Activated T-cell treated with anti-CD3 and anti-CD28 coated beads, Interleukin-2, amount 50 U/mL, for 48 hours (primary cell): ENCODE measurements at regions not wholly inside any gene's neighbourhood (a gene's known extent, or its start where the extent isn't known, plus 50 kb on each side); places are given as distances from the start of the nearest gene placed in this dataset.

Experiments
- DNase-seq, 2 experiments: peaks; one replicate each; pipeline ENCODE4 v3.0.0-alpha.2; 2020

- no peak for DNase-seq
Measured at GRCh38 chr18:39805218-39805617, 2149.8 kb upstream of the PIK3C3 start.

GRCh38 chr18:39802648-39803229 lies 2152.3 kb upstream of the PIK3C3 start:
- DNase-seq, result no peak

DNA sequence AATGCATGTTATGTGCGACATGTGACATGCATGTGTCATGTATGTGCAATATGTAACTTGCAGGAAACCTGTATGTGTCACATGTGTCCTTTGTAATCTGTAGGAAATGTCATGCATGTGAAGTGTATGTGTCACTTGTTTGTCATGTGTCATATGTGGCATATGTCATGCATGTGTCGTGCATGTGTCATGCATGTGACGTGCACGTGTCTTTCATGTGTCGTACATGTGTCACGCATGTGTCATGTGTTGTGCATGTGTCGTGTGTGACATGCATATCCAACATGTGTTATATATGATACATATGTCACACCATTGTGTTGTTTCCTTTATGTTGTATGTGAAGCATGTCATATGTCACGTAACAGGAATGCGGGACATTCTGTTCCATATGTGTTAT lies 2153.2 kb upstream of the PIK3C3 start:
- DNase-seq, result no peak

GRCh38 chr18:39801010-39801409 lies 2154.0 kb upstream of the PIK3C3 start:
- no peak for DNase-seq

- DNase-seq, result no peak
Measured at GRCh38 chr18:39799006-39799405, 2156.0 kb upstream of the PIK3C3 start.

- DNase-seq, result no peak
Measured at GRCh38 chr18:39796393-39796792, 2158.6 kb upstream of the PIK3C3 start.

GRCh38 chr18:39795350-39795749 lies 2159.7 kb upstream of the PIK3C3 start:
- DNase-seq, result no peak

DNA sequence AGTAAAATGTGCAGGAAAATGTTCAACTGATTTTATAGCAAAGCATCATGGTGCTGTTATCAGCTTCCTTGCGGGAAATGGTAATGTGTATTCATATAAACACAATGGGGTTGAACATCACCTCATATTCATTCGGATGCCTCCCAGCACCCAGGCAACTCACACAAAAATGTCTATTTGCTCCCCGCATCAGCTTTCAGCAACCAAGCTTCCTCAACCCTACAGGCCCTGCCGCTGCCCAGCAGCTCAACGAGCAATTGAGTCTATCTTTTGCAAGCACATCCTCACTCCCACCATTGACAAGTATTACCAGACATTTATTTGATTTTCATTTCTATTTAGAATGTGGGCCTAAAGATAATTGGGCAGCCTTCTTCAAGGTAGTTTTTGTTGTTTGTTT lies 2161.4 kb upstream of the PIK3C3 start:
- DNase-seq, result no peak

DNA sequence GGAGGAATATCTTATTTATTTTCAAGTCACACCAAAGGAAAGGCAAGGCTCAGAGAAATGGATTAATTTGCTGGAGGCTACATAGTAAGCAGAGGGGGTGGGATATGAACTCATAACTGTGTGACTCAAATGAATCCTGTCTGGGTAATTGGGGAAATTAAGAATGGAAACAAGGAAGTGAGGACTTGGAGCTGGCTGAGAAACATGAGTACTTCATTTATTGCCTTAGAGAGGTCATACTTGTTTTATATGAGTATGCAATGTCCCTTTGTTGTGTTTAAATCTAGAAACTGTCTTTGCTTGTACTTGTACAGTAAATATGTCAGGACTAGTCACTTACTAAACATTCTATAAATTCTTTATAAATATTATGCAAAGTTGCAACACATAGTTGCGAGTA lies 2166.7 kb upstream of the PIK3C3 start:
- DNase-seq, result no peak

DNA sequence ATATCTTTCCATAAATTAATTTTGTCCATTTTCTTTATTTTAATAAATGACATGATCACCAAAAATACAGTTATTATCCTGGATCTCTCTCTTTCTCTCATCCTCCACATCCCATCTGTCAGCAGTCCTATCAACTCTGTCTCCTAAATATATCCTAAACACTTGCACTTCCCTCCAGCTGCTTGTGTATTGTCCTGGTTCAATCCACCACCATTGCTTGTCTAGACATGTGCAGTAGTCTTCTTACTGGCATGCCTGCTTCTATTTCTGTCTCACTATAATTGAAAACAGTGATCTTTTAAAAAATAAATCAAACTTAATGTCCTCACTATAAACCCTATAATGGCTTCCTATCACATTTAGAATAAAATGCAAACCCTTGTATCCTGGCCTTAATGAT lies 2168.6 kb upstream of the PIK3C3 start:
- DNase-seq, result no peak

DNA sequence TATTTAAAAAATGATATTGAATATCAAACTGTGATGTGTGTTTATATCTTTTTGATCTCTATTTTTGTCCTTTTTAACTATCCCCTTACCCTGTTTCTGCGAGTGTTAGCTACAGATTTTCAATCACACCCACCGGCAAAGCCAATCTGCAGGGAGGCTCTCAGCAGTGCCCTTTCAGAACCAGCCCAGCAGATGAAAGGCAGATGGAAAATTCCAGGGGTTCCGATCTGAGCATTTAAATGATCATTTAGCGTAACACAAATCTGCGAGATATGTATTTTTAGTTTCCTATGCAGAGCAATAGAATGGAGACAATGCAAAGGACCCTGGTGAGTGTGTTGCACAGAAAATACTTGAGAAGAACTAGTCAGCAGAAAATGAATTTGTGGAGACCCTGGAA lies 2170.5 kb upstream of the PIK3C3 start:
- no peak for DNase-seq

DNA sequence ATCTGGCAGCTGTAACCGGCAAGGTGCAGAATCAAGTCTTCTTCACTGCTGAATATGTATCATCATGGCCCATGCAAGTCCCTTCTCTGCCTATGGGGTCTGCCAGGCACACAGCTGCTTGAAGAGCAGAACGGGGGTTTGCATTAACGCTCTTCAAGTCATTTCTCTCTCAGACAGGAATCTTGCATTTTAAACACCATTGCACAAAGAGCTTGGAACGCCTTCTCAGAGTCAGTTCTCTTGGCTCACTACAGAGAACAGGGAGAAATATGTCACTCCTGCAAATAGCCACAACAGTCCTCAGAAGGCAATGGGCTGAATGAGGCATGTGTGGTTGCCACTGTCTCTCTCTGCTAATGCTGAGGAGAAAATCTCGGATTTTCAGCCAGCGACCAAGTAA lies 2173.5 kb upstream of the PIK3C3 start:
- DNase-seq, result no peak

GRCh38 chr18:39780774-39781173 lies 2174.3 kb upstream of the PIK3C3 start:
- no peak for DNase-seq

DNA sequence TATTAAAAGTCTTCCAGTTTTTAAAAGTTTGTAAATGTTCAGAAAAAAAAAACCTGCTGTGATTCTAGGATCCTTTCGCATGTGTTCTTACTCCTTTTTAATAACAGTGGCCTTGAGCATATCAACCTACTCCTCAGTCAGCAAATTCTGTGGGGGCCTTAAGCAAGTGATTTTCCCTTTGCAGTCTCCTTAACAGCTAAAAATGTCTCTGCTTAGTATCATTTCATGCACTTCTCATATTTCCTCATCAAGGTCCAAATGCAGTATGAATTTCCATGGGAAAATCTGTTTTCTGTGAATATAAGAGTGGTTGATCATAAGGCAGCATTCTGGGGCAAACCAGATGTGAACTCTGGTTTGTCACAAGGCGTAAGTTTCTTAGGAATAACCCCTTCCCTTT lies 2175.1 kb upstream of the PIK3C3 start:
- DNase-seq, result no peak

DNA sequence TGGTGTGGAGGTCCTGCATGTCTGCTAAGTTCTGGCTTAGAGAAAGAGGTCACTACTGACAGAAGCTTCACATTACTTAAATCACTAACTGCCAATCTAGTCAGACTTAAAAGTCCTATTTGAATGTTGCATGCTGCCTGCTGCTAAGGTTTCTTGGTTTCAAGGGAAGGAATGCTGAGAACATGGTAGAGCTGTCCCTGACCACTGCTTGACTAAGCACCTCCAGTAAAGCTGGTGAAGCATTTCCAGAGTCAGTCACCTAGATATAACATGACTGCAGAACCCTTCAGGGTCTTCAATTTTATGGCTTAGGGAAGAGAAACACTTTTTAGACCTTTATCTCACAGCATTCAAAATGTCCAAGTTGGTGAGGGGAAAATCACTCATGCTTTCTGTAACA lies 2178.3 kb upstream of the PIK3C3 start:
- no peak for DNase-seq

DNA sequence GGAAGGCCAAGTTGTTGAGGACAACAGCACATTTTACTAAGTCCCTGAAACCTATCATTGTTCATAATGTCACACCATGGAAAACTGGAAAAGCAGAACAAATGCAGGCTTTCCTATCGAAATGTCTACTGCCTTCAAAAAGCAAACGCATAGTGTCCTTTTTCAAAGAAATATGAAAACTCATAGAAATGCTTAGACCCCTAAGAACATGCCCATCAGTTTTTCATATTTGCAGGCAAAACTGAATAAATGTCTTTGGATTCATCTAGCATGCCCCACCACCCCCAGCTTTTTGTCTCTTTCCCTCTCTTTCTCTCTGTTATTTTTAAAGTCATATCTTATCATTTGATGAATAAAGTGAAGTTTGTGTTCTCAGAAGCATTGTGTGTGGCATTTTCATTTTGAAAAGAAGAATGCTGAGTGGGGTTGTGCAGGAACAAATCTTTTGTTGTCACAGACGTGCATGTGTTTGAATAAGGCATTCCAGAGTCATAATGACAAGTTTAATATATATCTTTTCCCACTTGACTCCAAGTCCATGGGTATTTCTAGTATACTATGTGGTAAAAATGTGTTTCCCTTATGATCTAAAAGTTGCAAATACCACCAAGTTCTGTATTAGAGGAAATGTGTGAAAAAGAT lies 2180.0 kb upstream of the PIK3C3 start:
- no peak for DNase-seq

- no peak for DNase-seq
Measured at GRCh38 chr18:39773646-39774045, 2181.4 kb upstream of the PIK3C3 start.

- DNase-seq, result no peak
Measured at GRCh38 chr18:39772155-39772919, 2182.7 kb upstream of the PIK3C3 start.

DNA sequence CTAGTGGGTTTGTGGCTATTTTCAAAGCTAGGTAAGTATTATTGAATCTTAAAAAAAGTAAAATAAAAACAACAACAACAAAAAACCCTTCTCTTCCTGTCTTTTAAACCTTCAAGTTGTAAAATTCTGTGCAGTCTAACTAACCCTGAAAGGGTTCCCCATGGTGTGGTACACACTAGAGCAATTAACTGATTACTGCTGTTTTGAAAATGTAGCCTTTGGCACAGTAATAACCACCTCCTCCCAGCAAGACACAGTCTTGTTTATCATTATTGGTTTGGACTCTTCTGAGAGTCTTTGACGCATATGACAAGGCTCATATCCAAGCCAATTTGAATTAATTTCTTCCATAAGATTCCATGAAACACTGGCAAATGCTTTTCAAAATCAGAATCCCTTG lies 2184.6 kb upstream of the PIK3C3 start:
- DNase-seq, result no peak

DNA sequence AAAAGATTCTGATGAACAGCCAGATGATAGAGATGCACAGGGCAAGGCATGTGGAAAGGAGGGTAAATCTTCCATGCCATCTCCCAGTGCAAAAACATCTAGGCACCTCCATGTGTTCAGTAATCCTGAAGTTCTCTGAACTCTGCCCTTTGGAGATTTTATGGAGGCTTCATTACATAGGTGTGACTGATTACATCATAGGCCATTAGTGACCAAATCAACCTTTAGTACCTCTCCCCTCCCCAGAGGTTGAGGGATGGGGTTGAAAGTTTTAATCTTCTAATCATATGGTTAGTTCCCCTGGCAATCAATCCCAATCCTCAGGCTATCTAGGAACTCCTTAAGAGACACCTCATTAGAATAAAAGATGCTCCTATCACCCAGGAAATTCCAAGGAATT lies 2190.2 kb upstream of the PIK3C3 start:
- no peak for DNase-seq

GRCh38 chr18:39761273-39761672 lies 2193.8 kb upstream of the PIK3C3 start:
- no peak for DNase-seq

- DNase-seq, result no peak
Measured at GRCh38 chr18:39759926-39760325, 2194.3 kb upstream of the CELF4 start.

GRCh38 chr18:39753178-39753577 lies 2187.6 kb upstream of the CELF4 start:
- DNase-seq, result no peak

DNA sequence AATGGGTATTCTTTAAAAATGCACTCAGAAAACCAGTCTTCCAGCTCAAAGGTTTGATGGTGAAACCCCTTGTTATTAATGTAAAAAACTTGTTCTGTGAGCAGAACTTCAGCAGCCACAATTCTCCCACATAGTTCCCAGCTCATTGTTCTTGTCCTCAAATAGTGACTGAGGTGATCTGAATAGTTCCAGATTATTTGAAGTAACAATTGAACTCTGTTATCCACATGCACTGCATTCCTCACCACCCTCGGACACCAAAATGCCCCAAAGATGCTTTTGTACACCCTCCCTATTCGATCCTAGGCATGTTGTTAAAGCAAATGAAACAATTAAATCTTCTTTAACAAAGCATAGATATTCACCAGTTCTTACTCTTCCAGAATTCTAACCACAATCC lies 2186.8 kb upstream of the CELF4 start:
- no peak for DNase-seq

DNA sequence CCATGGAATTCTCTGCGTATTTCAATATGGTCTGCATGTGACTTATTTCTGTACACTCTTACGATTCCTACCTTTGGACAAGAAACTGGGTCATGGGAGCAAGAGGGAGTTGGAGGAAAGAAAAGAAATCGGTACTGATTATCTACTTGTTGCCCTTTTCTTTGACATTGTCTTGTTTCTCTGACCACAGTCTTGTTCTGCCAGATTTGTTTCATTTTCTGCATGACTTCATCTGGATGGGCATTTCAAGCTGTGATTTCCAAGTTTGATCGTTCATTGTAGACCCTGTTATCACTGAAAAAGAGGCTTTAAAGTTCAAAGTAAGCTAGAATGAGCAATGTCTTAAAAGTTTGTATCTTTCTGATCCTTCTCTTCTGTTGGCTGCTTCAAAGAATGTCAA lies 2186.3 kb upstream of the CELF4 start:
- no peak for DNase-seq
